ENCODE measurements at regions not wholly inside any gene's neighbourhood (a gene's known extent, or its start where the extent isn't known, plus 50 kb on each side); places are given as distances from the start of the nearest gene placed in this dataset.

GRCh38 chr2:851680-852079 lies 99.0 kb upstream of the SNTG2 start:
- no peaks in the 10 kb centered on the region for H3K4me1 ChIP-seq
- DNase-seq (ENCODE audit: low spot score in 2 of 2): no peak
- no peak overlapping the region for H3K27ac ChIP-seq
- H3K27me3 ChIP-seq: no peaks in the 10 kb centered on the region
- no peak for TF ChIP-seq EP300 (IDR thresholded peaks at IDR 0.05)
- TF ChIP-seq CTCF (IDR thresholded peaks at IDR 0.05): no peak
- TF ChIP-seq POLR2A (IDR thresholded peaks at IDR 0.05): no peak
- H3K9me3 ChIP-seq: no peaks in the 10 kb centered on the region
- H3K36me3 ChIP-seq: no peaks in the 10 kb centered on the region
- no peak overlapping the region for H3K4me3 ChIP-seq
- 85 to 94% methylated on average over 5 to 8 of the region's 8 CpGs for WGBS, 2 donors

GRCh38 chr2:851078-851477 lies 99.6 kb upstream of the SNTG2 start:
- Histone ChIP-seq H3K27me3 (no peaks in the 10 kb centered on the region), H3K9me3 (no peaks in the 10 kb centered on the region), H3K36me3 (no peaks in the 10 kb centered on the region), H3K4me1 (no peaks in the 10 kb centered on the region), H3K4me3 (no peak overlapping the region), H3K27ac (no peak overlapping the region)
- WGBS, 2 donors: 69 to 74% methylated on average over 3 of the region's 3 CpGs
- no peak for DNase-seq (ENCODE audit: low spot score in 2 of 2)
- TF ChIP-seq CTCF (IDR thresholded peaks at IDR 0.05) (no peak), EP300 (IDR thresholded peaks at IDR 0.05) (no peak), POLR2A (IDR thresholded peaks at IDR 0.05) (no peak)

- Histone ChIP-seq H3K27me3 (no peaks in the 10 kb centered on the region), H3K4me1 (no peaks in the 10 kb centered on the region), H3K36me3 (no peaks in the 10 kb centered on the region), H3K27ac (no peak overlapping the region), H3K9me3 (no peaks in the 10 kb centered on the region), H3K4me3 (no peak overlapping the region)
- 62 to 72% methylated on average over 5 of the region's 5 CpGs for WGBS, 2 donors
- TF ChIP-seq CTCF (IDR thresholded peaks at IDR 0.05) (no peak), EP300 (IDR thresholded peaks at IDR 0.05) (no peak), POLR2A (IDR thresholded peaks at IDR 0.05) (no peak)
- no peak for DNase-seq (ENCODE audit: low spot score in 2 of 2)
Observed at GRCh38 chr2:850429-850828, 100.2 kb upstream of the SNTG2 start.

- no peaks in the 10 kb centered on the region for H3K4me1 ChIP-seq
- no peaks in the 10 kb centered on the region for H3K36me3 ChIP-seq
- peaks cover 0 to 2% of the 10 kb centered on the region in 2 donors for H3K27me3 ChIP-seq
- H3K27ac ChIP-seq: peak overlapping the region in 1 of 4 donors; percentile 27
- no peak overlapping the region for H3K4me3 ChIP-seq
- TF ChIP-seq EP300 (IDR thresholded peaks at IDR 0.05) (no peak), POLR2A (IDR thresholded peaks at IDR 0.05) (no peak), CTCF (IDR thresholded peaks at IDR 0.05) (no peak)
- no peaks in the 10 kb centered on the region for H3K9me3 ChIP-seq
- WGBS, 2 donors: 54 to 60% methylated on average over 3 of the region's 3 CpGs
- no peak for DNase-seq (ENCODE audit: low spot score in 2 of 2)
Observed at GRCh38 chr2:848099-848498, 102.5 kb upstream of the SNTG2 start.

- H3K27ac ChIP-seq: no peak overlapping the region
- H3K4me3 ChIP-seq: no peak overlapping the region
- peaks cover 0 to 4% of the 10 kb centered on the region in 2 donors for H3K27me3 ChIP-seq
- no peaks in the 10 kb centered on the region for H3K36me3 ChIP-seq
- H3K4me1 ChIP-seq: no peaks in the 10 kb centered on the region
- H3K9me3 ChIP-seq: no peaks in the 10 kb centered on the region
- 78 to 79% methylated on average over 10 of the region's 10 CpGs for WGBS, 2 donors
- DNase-seq (ENCODE audit: low spot score in 2 of 2): no peak
- no peak for TF ChIP-seq CTCF (IDR thresholded peaks at IDR 0.05)
- no peak for TF ChIP-seq POLR2A (IDR thresholded peaks at IDR 0.05)
- no peak for TF ChIP-seq EP300 (IDR thresholded peaks at IDR 0.05)
Observed at GRCh38 chr2:847669-848068, 103.0 kb upstream of the SNTG2 start.
